Esophagus squamous epithelium (tissue), 5 donors: ENCODE measurements at regions not wholly inside any gene's neighbourhood (a gene's known extent, or its start where the extent isn't known, plus 50 kb on each side); places are given as distances from the start of the nearest gene placed in this dataset.

Source experiments
- DNase-seq: peaks from one replicate; lab custom pipeline; 2025; lab: John Stamatoyannopoulos, UW
- H3K27ac ChIP-seq, 4 donors: fragments of 200-600 bp; sonication (generic); one replicate each; pipeline ENCODE4 v1.5.1; 2016 to 2019; ENCODE audit warnings: mild to moderate bottlenecking in 1 of 4
- H3K27me3 ChIP-seq, 4 donors: fragments of 200-600 bp; sonication (generic); 1 replicate in 3 of 4; 2 replicates in 1 of 4; pipeline versions ENCODE4 v1.5.1 to v1.6.0; 2017 to 2021; ENCODE audit warnings: antibody characterized with exemption in 1 of 4
- H3K36me3 ChIP-seq, 3 donors: fragments of 200-600 bp; sonication (generic); one replicate each; pipeline ENCODE4 v1.5.1; 2016 to 2019
- H3K4me1 ChIP-seq, 3 donors: fragments of 200-600 bp; sonication (generic); one replicate each; pipeline ENCODE4 v1.5.1; 2017 to 2019
- H3K4me3 ChIP-seq, 4 donors: fragments of 200-600 bp; sonication (generic); 1 replicate in 3 of 4; 2 replicates in 1 of 4; pipeline ENCODE4 v1.5.1; 2016 to 2019; ENCODE audit warnings: mild to moderate bottlenecking in 2 of 4, moderate library complexity in 1 of 4
- H3K9me3 ChIP-seq, 3 donors: fragments of 200-600 bp; sonication (generic); one replicate each; pipeline ENCODE4 v1.5.1; 2016 to 2019
- POLR2A ChIP-seq, 4 donors: fragments of 450-650 bp; IDR thresholded peaks; one replicate each; pipeline ENCODE4 v1.6.1; 2017; ENCODE audit warnings: antibody characterized with exemption in 4 of 4, mild to moderate bottlenecking in 4 of 4, moderate library complexity in 3 of 4
- WGBS, 2 donors: methylation state at CpG; one replicate each; pipeline ENCODE4 v1.1.5; 2018; 5-methylcytosine and 5-hydroxymethylcytosine counted together
- intact Hi-C: fragments of 100-400 bp; cut with DNase I; formaldehyde crosslinking; loops from one replicate; pipeline ENCODE4 v1.15.0; 2022
- TF ChIP-seq, protein P1 (sequence below), 6 experiments: fragments of 450-650 bp in 4 of 6; fragments of 200-600 bp in 2 of 6; sonication (generic) in 2 of 6; IDR thresholded peaks; one replicate each; pipeline ENCODE4 v1.5.1; 2016 to 2019; ENCODE audit warnings: antibody characterized with exemption in 6 of 6, mild to moderate bottlenecking in 4 of 6, moderate library complexity in 4 of 6
- donor health status: DM: yes; HTN: yes; CAD: no.

DNA sequence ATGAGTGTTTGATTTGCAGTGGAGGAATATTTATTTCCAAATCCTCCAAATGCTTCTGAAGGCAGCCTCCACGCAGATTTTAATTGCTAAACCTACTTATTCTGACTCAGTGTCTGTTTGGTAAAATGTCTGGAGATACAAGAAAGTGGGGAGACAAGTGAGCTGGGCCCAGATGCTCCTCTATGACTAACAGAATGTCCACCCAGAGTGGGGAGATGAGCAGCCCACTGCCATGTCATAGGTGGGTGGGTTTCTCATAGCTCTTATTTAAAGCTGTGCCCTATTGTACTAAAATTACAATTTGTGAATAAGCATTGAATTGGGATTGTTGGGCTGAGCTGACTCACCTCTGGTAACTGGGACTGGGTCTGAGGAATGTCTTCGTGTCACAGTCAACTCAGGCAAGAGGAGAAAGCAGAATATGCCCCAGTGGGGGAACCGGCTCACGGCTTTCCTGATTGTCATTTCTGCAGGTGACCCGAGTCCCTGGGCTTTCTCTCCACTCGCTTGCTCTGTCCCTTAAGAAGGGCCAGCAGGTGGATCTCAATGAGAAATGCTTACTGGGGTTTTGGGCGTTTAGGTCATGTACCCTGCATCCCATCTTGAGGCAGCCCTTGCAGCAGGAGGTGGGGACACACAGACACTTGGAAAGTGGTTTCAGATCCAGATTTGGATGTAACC, 116.3 kb upstream of the SPRED2 start:
- H3K36me3 ChIP-seq = no peaks in the 10 kb centered on the region
- 82% methylated on average over 6 to 7 of the region's 7 CpGs for WGBS, 2 donors

DNA sequence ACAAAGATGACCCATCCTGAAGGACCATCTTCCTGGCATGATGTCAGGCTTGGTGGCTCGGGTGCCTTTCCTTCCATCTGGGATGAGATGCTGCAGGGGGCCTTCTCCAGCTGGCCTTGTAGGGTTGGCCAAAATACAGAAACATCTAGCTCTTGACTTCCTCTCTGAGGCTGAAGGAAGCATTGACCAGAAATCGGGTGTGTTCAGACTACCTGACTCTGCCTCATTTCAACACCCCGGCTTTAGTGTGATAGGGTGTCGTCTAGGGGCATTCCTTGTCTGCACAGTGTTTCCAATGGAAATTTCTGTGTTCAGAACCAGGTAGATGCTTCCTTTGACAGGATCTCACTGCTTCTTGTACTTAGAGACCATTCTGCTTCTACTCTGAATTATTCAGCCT, 115.7 kb upstream of the SPRED2 start:
- Histone ChIP-seq H3K27me3 (no peaks in the 10 kb centered on the region), H3K27ac (no peak overlapping the region), H3K4me1 (peaks cover 0 to 6% (median 6%) of the 10 kb centered on the region in 3 donors), H3K36me3 (no peaks in the 10 kb centered on the region), H3K4me3 (no peak overlapping the region), H3K9me3 (no peaks in the 10 kb centered on the region)
- 88 to 90% methylated on average over 2 to 4 of the region's 4 CpGs for WGBS, 2 donors
- no peak for DNase-seq
- intact Hi-C loops = no loop called here
- no peak for TF ChIP-seq POLR2A (IDR thresholded peaks at IDR 0.05)
- TF ChIP-seq, protein P1, sequence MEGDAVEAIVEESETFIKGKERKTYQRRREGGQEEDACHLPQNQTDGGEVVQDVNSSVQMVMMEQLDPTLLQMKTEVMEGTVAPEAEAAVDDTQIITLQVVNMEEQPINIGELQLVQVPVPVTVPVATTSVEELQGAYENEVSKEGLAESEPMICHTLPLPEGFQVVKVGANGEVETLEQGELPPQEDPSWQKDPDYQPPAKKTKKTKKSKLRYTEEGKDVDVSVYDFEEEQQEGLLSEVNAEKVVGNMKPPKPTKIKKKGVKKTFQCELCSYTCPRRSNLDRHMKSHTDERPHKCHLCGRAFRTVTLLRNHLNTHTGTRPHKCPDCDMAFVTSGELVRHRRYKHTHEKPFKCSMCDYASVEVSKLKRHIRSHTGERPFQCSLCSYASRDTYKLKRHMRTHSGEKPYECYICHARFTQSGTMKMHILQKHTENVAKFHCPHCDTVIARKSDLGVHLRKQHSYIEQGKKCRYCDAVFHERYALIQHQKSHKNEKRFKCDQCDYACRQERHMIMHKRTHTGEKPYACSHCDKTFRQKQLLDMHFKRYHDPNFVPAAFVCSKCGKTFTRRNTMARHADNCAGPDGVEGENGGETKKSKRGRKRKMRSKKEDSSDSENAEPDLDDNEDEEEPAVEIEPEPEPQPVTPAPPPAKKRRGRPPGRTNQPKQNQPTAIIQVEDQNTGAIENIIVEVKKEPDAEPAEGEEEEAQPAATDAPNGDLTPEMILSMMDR (IDR thresholded peaks at IDR 0.05) = no peak

More for the DNA sequence above, 116.3 kb upstream of the SPRED2 start:
- H3K4me3 ChIP-seq = no peak overlapping the region
- DNase-seq = no peak
- TF ChIP-seq, protein P1 (IDR thresholded peaks at IDR 0.05) = no peak
- TF ChIP-seq POLR2A (IDR thresholded peaks at IDR 0.05) = no peak
- H3K27me3 ChIP-seq = no peaks in the 10 kb centered on the region
- intact Hi-C loops = no loop called here
- no peaks in the 10 kb centered on the region for H3K9me3 ChIP-seq
- H3K4me1 ChIP-seq = peaks cover 0 to 13% (median 8%) of the 10 kb centered on the region in 3 donors
- no peak overlapping the region for H3K27ac ChIP-seq

DNA sequence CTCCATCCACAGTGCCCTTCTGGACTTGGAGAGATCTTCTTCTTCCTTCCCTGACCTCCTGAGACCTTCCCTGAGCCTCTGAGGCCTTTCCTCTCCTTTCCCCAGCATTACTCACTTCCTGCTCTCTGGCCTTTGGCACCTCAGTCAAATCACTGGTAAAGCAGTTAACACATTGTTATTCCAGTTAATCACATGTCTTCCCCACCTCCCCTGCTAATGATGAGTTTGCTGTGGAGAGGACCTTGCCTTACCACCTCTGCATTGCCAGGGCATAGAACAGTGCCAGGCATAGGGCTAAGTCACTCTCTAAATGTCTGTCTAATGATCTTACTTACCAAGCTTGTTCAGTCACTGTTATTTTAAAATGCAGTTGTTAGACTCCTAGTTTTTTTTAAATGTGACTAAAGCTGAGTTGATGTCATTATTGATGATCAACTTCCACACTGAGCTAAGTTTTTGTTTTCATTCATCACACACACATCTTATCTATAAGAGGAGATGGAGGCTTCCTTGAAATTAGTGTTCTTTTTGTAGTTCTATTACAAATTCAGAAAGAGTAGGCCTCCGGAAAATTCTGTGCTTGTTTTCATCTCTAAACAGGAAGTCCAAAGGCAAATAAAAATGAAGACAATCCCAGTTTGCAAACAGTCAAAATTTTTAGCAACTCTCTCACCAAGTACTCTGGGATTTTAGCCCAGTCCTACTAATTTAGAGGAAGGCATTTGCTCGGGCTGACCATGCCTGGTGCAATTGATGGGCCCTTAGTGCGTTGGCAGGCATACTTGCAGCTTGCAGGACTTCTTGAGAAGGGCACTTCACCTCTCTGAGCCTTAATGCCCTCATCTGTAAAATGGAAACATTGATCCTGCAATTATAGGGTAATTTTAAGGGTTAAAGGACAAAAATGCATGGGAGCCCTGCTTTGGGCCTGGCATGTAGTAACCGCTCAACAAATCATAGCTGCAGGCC, 113.7 kb upstream of the SPRED2 start:
- Histone ChIP-seq H3K27ac (peak overlapping the region in 2 of 4 donors; percentile 13 to 22), H3K27me3 (no peaks in the 10 kb centered on the region), H3K4me3 (no peak overlapping the region), H3K4me1 (peaks cover 0 to 6% (median 5%) of the 10 kb centered on the region in 3 donors), H3K9me3 (no peaks in the 10 kb centered on the region), H3K36me3 (no peaks in the 10 kb centered on the region)
- TF ChIP-seq, protein P1 (IDR thresholded peaks at IDR 0.05) = no peak
- no peak for TF ChIP-seq POLR2A (IDR thresholded peaks at IDR 0.05)
- DNase-seq = no peak
- WGBS, 2 donors = 80 to 81% methylated on average over 4 of the region's 4 CpGs
- intact Hi-C loops = no loop called here

DNA sequence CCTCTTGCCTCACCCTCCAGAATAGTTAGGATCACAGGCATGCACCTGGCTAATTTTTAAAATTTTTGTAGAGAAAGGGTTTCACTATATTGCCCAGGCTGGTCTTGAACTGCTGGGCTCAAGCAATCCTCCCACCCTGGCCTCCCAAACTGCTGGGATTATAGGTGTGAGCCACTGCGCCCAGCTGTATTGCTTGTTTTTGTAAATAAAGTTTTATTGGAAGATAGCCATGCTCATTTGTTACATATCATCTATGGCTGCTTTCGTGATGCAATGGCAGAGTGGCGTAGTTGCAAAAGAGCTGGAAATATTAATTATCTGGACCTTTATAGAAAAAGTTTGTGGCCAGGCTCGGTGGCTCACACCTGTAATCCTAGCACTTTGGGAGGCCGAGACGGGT, 109.4 kb upstream of the SPRED2 start:
- intact Hi-C loops = no loop called here
- WGBS, 2 donors = 91 to 93% methylated on average over 6 of the region's 6 CpGs
- TF ChIP-seq, protein P1 (IDR thresholded peaks at IDR 0.05) = no peak
- no peak for TF ChIP-seq POLR2A (IDR thresholded peaks at IDR 0.05)
- H3K4me1 ChIP-seq = peaks cover 0 to 9% (median 6%) of the 10 kb centered on the region in 3 donors
- no peak for DNase-seq
- H3K36me3 ChIP-seq = no peaks in the 10 kb centered on the region
- H3K27me3 ChIP-seq = no peaks in the 10 kb centered on the region
- no peak overlapping the region for H3K27ac ChIP-seq
- no peaks in the 10 kb centered on the region for H3K9me3 ChIP-seq
- no peak overlapping the region for H3K4me3 ChIP-seq

DNA sequence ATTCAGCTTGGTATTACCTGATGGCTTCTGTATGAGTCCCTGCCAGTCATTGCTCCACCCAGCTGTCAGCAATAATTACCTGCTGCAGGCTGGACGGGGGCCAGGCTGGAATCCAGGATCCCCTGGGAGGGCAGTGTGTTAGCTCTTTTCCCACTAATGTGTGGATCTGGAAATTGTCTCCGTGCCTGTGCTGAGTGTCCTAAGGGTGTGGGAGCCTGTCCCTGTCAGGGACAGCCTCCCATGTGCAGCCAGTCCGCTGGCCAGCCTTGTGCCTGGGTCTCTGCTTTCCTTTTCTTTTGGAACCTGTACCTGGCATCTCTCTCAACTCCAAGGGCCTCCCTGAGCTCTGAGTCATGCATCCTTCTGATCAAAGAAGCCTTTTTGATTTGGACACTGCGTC, 107.2 kb upstream of the SPRED2 start:
- no peak overlapping the region for H3K4me3 ChIP-seq
- no peaks in the 10 kb centered on the region for H3K36me3 ChIP-seq
- no peaks in the 10 kb centered on the region for H3K9me3 ChIP-seq
- no peak overlapping the region for H3K27ac ChIP-seq
- intact Hi-C loops = no loop called here
- TF ChIP-seq, protein P1 (IDR thresholded peaks at IDR 0.05) = no peak
- TF ChIP-seq POLR2A (IDR thresholded peaks at IDR 0.05) = no peak
- no peak for DNase-seq
- H3K4me1 ChIP-seq = peaks cover 0 to 4% (median 0%) of the 10 kb centered on the region in 3 donors
- 56 to 57% methylated on average over 1 to 3 of the region's 4 CpGs for WGBS, 2 donors
- peaks cover 0 to 18% (median 0%) of the 10 kb centered on the region in 4 donors for H3K27me3 ChIP-seq
